ENCODE measurements at regions not wholly inside any gene's neighbourhood (a gene's known extent, or its start where the extent isn't known, plus 50 kb on each side); places are given as distances from the start of the nearest gene placed in this dataset.

GRCh38 chr10:4701016-4701415, 125.0 kb upstream of the AKR1E2 start:
- no peak for TF ChIP-seq CTCF (IDR thresholded peaks at IDR 0.05; ENCODE audit: insufficient read depth, low read length)
- no peak for TF ChIP-seq GABPA (IDR thresholded peaks at IDR 0.05; ENCODE audit: low read depth)
- TF ChIP-seq REST (IDR thresholded peaks at IDR 0.05; ENCODE audit: insufficient replicate concordance, low read depth) = no peak
